Rectal smooth muscle tissue (tissue), 1 donor: ENCODE measurements at regions not wholly inside any gene's neighbourhood (a gene's known extent, or its start where the extent isn't known, plus 50 kb on each side); places are given as distances from the start of the nearest gene placed in this dataset.

Experiments
- H3K27ac ChIP-seq: one replicate; pipeline ENCODE4 v1.7.0; 2013; ENCODE audit warnings: low read depth, low read length, inconsistent platforms
- H3K27me3 ChIP-seq: one replicate; pipeline ENCODE4 v1.7.0; 2013; ENCODE audit warnings: low read length; ENCODE audit not compliant: control insufficient read depth, insufficient read depth
- H3K36me3 ChIP-seq: one replicate; pipeline ENCODE4 v1.7.0; 2013; ENCODE audit warnings: low read length; ENCODE audit not compliant: control insufficient read depth, insufficient read depth
- H3K4me1 ChIP-seq: one replicate; pipeline ENCODE4 v1.7.0; 2013; ENCODE audit warnings: low read length; ENCODE audit not compliant: control insufficient read depth, insufficient read depth
- H3K4me3 ChIP-seq: one replicate; pipeline ENCODE4 v1.7.0; 2013; ENCODE audit warnings: low read length
- H3K9ac ChIP-seq: one replicate; pipeline ENCODE4 v1.7.0; 2013; ENCODE audit warnings: low read length

DNA sequence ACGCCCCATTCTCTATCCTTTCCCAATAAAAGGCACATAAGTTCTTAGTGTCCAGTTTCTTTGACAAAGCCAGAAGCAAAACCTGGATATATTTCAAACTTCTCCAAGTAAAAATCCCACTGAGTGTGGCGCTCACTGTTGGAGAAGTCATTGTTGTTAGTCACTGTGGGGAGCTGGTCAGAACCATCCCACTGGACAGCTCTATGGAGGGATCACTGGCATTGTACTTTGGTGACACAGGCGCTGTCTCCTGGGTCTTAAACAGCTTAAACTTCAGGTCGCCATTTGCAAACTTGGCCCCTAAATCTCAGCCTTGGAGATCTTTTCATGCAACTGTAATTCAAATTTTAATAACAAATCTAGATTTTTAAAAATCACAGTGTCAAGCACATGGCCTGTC, 111.5 kb upstream of the SLC24A3 start:
- Histone ChIP-seq H3K27me3 (no peaks in the 10 kb centered on the region), H3K27ac (no peak overlapping the region), H3K4me3 (no peak overlapping the region), H3K36me3 (no peaks in the 10 kb centered on the region), H3K4me1 (no peaks in the 10 kb centered on the region), H3K9ac (no peak overlapping the region)

DNA sequence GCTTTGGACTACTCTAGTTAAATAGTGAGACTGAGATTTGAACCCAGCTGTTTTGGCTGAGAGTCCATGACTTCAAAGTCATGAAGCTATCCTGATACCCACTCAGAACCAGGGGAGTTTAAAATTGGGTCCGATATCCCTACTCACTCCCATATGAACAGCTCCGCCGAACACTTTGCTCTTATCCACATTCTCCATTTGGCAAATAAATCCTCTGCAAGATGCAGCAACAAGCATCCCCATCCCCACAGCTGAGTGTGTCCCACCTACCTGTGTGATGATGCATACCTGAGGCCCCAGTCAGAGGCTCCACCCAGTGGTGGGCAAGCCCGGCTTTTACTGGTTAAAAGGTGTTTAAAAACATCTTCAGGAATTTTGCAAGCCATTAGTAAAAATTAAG, 108.3 kb upstream of the SLC24A3 start:
- no peaks in the 10 kb centered on the region for H3K4me1 ChIP-seq
- no peak overlapping the region for H3K4me3 ChIP-seq
- H3K36me3 ChIP-seq, result no peaks in the 10 kb centered on the region
- no peak overlapping the region for H3K9ac ChIP-seq
- no peaks in the 10 kb centered on the region for H3K27me3 ChIP-seq
- H3K27ac ChIP-seq, result no peak overlapping the region

- no peak overlapping the region for H3K27ac ChIP-seq
- H3K4me1 ChIP-seq, result peaks cover 10% of the 10 kb centered on the region
- H3K9ac ChIP-seq, result no peak overlapping the region
- H3K27me3 ChIP-seq, result no peaks in the 10 kb centered on the region
- no peak overlapping the region for H3K4me3 ChIP-seq
- H3K36me3 ChIP-seq, result no peaks in the 10 kb centered on the region
Observed at GRCh38 chr20:19108155-19108554, 104.3 kb upstream of the SLC24A3 start.

DNA sequence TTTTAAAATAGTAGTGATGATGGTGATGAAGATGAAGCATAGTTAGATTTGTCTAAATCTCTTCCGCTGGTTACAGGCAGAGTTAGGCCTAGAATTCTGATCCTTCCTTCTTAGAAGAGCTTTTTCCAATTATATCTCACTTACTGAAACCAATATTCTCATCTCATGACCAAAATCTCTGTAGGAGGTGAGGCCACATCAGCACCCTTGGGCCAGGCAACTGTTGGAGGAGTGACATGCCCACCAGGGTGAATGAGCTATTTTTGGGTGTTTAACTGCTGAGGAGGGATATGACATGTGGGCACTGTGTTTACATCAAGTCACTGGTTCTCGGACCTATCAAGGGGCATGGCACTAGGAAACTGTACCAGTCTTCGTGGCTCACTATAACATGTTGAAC, 102.2 kb upstream of the SLC24A3 start:
- Histone ChIP-seq H3K27ac (no peak overlapping the region), H3K4me1 (peaks cover 10% of the 10 kb centered on the region), H3K4me3 (no peak overlapping the region), H3K9ac (no peak overlapping the region), H3K27me3 (no peaks in the 10 kb centered on the region), H3K36me3 (no peaks in the 10 kb centered on the region)

DNA sequence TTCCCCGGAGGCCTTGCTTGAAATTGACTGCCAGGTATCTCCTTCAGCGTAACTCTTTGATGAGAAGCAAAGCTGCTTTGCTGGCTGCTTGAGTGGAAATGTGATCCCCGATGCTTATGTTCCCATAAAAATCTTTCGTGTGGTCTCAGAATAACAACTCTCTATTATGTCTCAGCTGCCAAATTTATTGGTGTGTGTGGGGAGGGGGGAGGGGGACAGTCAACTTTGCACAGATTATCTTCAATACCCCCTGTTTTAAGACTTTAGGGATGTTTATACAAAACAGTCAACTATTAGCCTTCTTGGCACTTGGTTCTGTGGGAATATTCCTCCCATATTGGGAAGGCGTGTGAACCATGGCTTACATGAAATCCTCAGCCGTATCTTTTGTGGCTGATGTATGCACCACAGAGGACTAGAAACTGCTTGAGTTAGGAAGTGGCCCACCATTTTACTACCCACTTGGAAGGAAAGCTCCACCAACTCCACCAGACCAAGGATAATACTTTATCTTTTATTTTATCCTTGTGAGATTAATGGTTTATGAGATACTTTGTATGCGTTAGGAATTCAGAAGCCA, 101.5 kb upstream of the SLC24A3 start:
- H3K36me3 ChIP-seq, result no peaks in the 10 kb centered on the region
- H3K27me3 ChIP-seq, result no peaks in the 10 kb centered on the region
- peak overlapping the region; percentile 25 for H3K27ac ChIP-seq
- peaks cover 10% of the 10 kb centered on the region for H3K4me1 ChIP-seq
- H3K4me3 ChIP-seq, result no peak overlapping the region
- no peak overlapping the region for H3K9ac ChIP-seq

- H3K27ac ChIP-seq, result no peak overlapping the region
- H3K9ac ChIP-seq, result no peak overlapping the region
- peaks cover 10% of the 10 kb centered on the region for H3K4me1 ChIP-seq
- H3K27me3 ChIP-seq, result no peaks in the 10 kb centered on the region
- H3K36me3 ChIP-seq, result no peaks in the 10 kb centered on the region
- no peak overlapping the region for H3K4me3 ChIP-seq
Observed at GRCh38 chr20:19112828-19113227, 99.6 kb upstream of the SLC24A3 start.

DNA sequence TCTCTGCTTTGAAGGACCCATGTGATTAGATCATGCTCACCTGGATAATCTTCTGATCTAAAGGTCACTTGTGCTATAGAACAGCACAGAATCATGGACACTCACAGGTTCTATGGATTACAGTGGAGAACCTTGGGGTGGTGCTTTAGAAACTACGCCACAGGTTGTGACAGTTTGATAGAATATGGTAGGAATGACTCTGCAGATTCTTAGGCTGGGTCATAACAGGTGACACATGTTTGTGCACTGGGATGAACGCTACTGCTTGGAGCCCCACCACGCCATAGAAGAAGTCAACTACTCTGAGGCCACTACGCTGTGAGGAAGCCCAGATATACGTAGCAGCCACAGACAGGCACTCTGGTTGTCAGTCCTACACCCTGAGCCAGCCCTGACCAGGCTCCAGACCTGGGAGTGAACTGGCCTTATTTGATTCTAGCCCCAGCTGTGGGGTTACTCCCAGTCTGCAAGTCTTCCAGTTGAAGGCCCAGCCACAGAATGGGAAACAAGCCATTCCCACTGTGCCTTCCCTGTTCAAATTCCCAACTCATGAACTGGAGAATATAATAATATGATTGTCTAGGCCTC, 99.0 kb upstream of the SLC24A3 start:
- no peak overlapping the region for H3K9ac ChIP-seq
- H3K27me3 ChIP-seq, result no peaks in the 10 kb centered on the region
- no peak overlapping the region for H3K27ac ChIP-seq

DNA sequence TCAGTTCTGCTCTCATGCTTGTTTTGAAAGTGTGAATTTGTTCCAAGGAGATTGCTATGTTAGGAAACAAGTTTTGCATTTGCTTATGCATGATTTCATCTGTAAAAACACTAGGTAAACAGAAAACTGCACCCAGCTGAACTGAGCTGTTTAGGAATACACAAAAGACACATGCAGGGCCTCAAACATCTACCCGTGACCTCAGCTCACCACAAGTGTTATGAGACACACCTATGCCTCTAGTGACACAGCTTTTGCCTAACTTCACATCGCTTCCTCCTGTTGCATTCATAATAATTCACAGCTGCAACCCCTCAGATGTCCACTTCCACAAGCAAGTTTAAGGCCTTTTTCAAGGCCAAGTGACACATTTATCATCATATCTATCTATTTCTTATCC, 98.0 kb upstream of the SLC24A3 start:
- no peaks in the 10 kb centered on the region for H3K27me3 ChIP-seq
- H3K4me3 ChIP-seq, result no peak overlapping the region
- no peaks in the 10 kb centered on the region for H3K36me3 ChIP-seq
- H3K27ac ChIP-seq, result no peak overlapping the region
- H3K4me1 ChIP-seq, result peaks cover 10% of the 10 kb centered on the region
- no peak overlapping the region for H3K9ac ChIP-seq

More for the DNA sequence above, 99.0 kb upstream of the SLC24A3 start:
- Histone ChIP-seq H3K4me1 (peaks cover 10% of the 10 kb centered on the region), H3K36me3 (no peaks in the 10 kb centered on the region), H3K4me3 (no peak overlapping the region)

GRCh38 chr20:19115581-19115980, 96.9 kb upstream of the SLC24A3 start:
- H3K9ac ChIP-seq, result no peak overlapping the region

GRCh38 chr20:19120011-19120410, 92.4 kb upstream of the SLC24A3 start:
- Histone ChIP-seq H3K36me3 (no peaks in the 10 kb centered on the region), H3K4me3 (no peak overlapping the region), H3K27me3 (no peaks in the 10 kb centered on the region), H3K4me1 (no peaks in the 10 kb centered on the region), H3K27ac (peak overlapping the region; percentile 16), H3K9ac (no peak overlapping the region)

More at GRCh38 chr20:19115581-19115980, 96.9 kb upstream of the SLC24A3 start:
- Histone ChIP-seq H3K4me1 (peaks cover 10% of the 10 kb centered on the region), H3K36me3 (no peaks in the 10 kb centered on the region), H3K4me3 (no peak overlapping the region), H3K27me3 (no peaks in the 10 kb centered on the region), H3K27ac (no peak overlapping the region)

DNA sequence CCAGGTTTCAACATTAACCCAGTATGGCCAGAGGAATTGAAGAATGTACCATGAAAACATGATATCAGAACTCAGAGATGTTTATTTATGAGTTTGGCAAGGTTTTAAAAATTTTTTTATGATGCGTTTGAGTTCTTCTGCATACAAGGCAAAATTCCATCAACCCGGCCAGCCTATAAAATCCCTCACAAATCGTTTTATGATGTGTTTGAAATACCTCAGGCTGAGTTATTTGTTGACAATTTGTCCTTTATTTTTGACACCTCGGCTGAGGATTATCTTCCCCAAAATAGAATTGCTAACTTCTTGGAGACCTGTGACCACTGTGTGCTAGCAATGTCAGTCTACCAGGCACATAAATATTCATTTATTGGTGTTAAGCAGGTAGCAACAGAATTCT, 91.9 kb upstream of the SLC24A3 start:
- H3K4me3 ChIP-seq, result no peak overlapping the region
- H3K27ac ChIP-seq, result peak overlapping the region; percentile 42
- H3K36me3 ChIP-seq, result no peaks in the 10 kb centered on the region
- no peaks in the 10 kb centered on the region for H3K27me3 ChIP-seq
- no peak overlapping the region for H3K9ac ChIP-seq
- H3K4me1 ChIP-seq, result no peaks in the 10 kb centered on the region

GRCh38 chr20:19121463-19121862, 91.0 kb upstream of the SLC24A3 start:
- no peak overlapping the region for H3K9ac ChIP-seq
- H3K4me3 ChIP-seq, result no peak overlapping the region
- no peak overlapping the region for H3K27ac ChIP-seq
- H3K27me3 ChIP-seq, result no peaks in the 10 kb centered on the region
- no peaks in the 10 kb centered on the region for H3K36me3 ChIP-seq
- H3K4me1 ChIP-seq, result no peaks in the 10 kb centered on the region

DNA sequence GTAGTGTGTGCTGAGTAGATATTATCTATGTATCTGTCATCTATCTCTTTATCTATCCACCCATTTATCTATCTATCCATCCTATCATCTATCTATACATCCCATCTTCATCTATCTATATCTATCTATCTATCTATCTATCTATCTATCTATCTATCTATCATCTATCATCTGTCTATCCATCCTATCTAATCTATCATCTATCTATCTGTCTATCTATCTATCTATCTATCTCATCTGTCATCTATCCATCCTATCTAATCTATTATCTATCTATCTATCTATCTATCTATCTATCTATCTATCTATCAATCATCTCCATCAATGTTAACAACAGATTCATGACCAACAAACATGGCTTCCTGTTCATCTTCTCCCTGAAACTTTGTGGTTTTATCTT, 90.5 kb upstream of the SLC24A3 start:
- no peaks in the 10 kb centered on the region for H3K27me3 ChIP-seq
- H3K4me3 ChIP-seq, result no peak overlapping the region
- no peaks in the 10 kb centered on the region for H3K4me1 ChIP-seq
- H3K27ac ChIP-seq, result no peak overlapping the region
- no peak overlapping the region for H3K9ac ChIP-seq
- no peaks in the 10 kb centered on the region for H3K36me3 ChIP-seq
